ENCODE measurements at regions not wholly inside any gene's neighbourhood (a gene's known extent, or its start where the extent isn't known, plus 50 kb on each side); places are given as distances from the start of the nearest gene placed in this dataset.

- DNase-seq (ENCODE audit: low read depth): no peak
Observed at GRCh38 chr20:22740829-22741228, 156.5 kb upstream of the FOXA2 start.

GRCh38 chr20:22744341-22745193 lies 160.2 kb upstream of the FOXA2 start:
- DNase-seq (ENCODE audit: low read depth): no peak

GRCh38 chr20:22745194-22745500 lies 160.8 kb upstream of the FOXA2 start:
- DNase-seq (ENCODE audit: low read depth): no peak

- DNase-seq (ENCODE audit: low read depth): no peak
Observed at GRCh38 chr20:22746957-22747356, 162.6 kb upstream of the FOXA2 start.

- DNase-seq (ENCODE audit: low read depth): no peak
Observed at GRCh38 chr20:22752324-22752723, 168.0 kb upstream of the FOXA2 start.

GRCh38 chr20:22757424-22758183 lies 173.2 kb upstream of the FOXA2 start:
- DNase-seq (ENCODE audit: low read depth): no peak

- DNase-seq (ENCODE audit: low read depth): no peak
Observed at GRCh38 chr20:22758815-22759214, 174.4 kb upstream of the FOXA2 start.

GRCh38 chr20:22762576-22763256 lies 178.3 kb upstream of the FOXA2 start:
- no peak for DNase-seq (ENCODE audit: low read depth)

GRCh38 chr20:22763257-22763906 lies 179.0 kb upstream of the FOXA2 start:
- DNase-seq (ENCODE audit: low read depth): no peak

- no peak for DNase-seq (ENCODE audit: low read depth)
Observed at GRCh38 chr20:22768266-22769178, 184.2 kb upstream of the FOXA2 start.

GRCh38 chr20:22770241-22770800 lies 185.9 kb upstream of the FOXA2 start:
- DNase-seq (ENCODE audit: low read depth): no peak

- no peak for DNase-seq (ENCODE audit: low read depth)
Observed at GRCh38 chr20:22771706-22772105, 187.3 kb upstream of the FOXA2 start.

GRCh38 chr20:22773344-22773743 lies 189.0 kb upstream of the FOXA2 start:
- no peak for DNase-seq (ENCODE audit: low read depth)

- DNase-seq (ENCODE audit: low read depth): no peak
Observed at GRCh38 chr20:22775256-22775655, 190.9 kb upstream of the FOXA2 start.

- no peak for DNase-seq (ENCODE audit: low read depth)
Observed at GRCh38 chr20:22775671-22776139, 191.3 kb upstream of the FOXA2 start.

GRCh38 chr20:22776369-22776768 lies 192.0 kb upstream of the FOXA2 start:
- DNase-seq (ENCODE audit: low read depth): no peak

- DNase-seq (ENCODE audit: low read depth): no peak
Observed at GRCh38 chr20:22779878-22780277, 195.5 kb upstream of the FOXA2 start.

GRCh38 chr20:22781869-22782268 lies 197.5 kb upstream of the FOXA2 start:
- no peak for DNase-seq (ENCODE audit: low read depth)

- no peak for DNase-seq (ENCODE audit: low read depth)
Observed at GRCh38 chr20:22789676-22790075, 205.3 kb upstream of the FOXA2 start.

- no peak for DNase-seq (ENCODE audit: low read depth)
Observed at GRCh38 chr20:22791396-22791795, 207.0 kb upstream of the FOXA2 start.

Measured in fibroblast of gingiva (primary cell).